Activated CD8-positive, alpha-beta memory T cell treated with anti-CD3 and anti-CD28 coated beads, Interleukin-2, amount 10 ng/mL, durations not matched to agents 7 days and 5 days (primary cell): ENCODE measurements at regions not wholly inside any gene's neighbourhood (a gene's known extent, or its start where the extent isn't known, plus 50 kb on each side); places are given as distances from the start of the nearest gene placed in this dataset.
A peak's percentile ranks its signal among the peaks of the same experiment; 100 is the strongest.
"Not testable (repeated sequence)": the region's sequence is repeated elsewhere in the genome, so short reads cannot be mapped to it uniquely, and the experiment has no call there.

Experiments used
- ATAC-seq: fragments of 150-1000 bp; cut with Tn5 transposase; one replicate; pipeline ENCODE4 v1.10.0; 2021; ENCODE audit warnings: moderate library complexity
- CTCF ChIA-PET: fragments of 350-600 bp; sonication (Branson Sonifier 250); formaldehyde crosslinking; loops from one replicate; lab custom pipeline; 2021; ENCODE audit warnings: antibody characterized with exemption; lab: Charles Lee
- DNase-seq: peaks from one replicate; pipeline ENCODE4 v3.0.0-alpha.2; 2020
- H3K27ac Mint-ChIP-seq: one replicate; pipeline ENCODE4 v1.8.0; 2021; ENCODE audit warnings: mild to moderate bottlenecking, mixed read lengths
- H3K27me3 Mint-ChIP-seq: one replicate; pipeline ENCODE4 v1.8.0; 2021; ENCODE audit warnings: mixed read lengths
- H3K36me3 Mint-ChIP-seq: one replicate; pipeline ENCODE4 v1.8.0; 2021; ENCODE audit warnings: mild to moderate bottlenecking, mixed read lengths
- H3K4me1 Mint-ChIP-seq: one replicate; pipeline ENCODE4 v1.8.0; 2021; ENCODE audit warnings: mixed read lengths
- H3K4me3 Mint-ChIP-seq: one replicate; pipeline ENCODE4 v1.8.0; 2021; ENCODE audit warnings: mild to moderate bottlenecking, moderate library complexity, mixed read lengths
- H3K9me3 Mint-ChIP-seq: one replicate; pipeline ENCODE4 v1.8.0; 2022; ENCODE audit warnings: low read depth, mixed read lengths

DNA sequence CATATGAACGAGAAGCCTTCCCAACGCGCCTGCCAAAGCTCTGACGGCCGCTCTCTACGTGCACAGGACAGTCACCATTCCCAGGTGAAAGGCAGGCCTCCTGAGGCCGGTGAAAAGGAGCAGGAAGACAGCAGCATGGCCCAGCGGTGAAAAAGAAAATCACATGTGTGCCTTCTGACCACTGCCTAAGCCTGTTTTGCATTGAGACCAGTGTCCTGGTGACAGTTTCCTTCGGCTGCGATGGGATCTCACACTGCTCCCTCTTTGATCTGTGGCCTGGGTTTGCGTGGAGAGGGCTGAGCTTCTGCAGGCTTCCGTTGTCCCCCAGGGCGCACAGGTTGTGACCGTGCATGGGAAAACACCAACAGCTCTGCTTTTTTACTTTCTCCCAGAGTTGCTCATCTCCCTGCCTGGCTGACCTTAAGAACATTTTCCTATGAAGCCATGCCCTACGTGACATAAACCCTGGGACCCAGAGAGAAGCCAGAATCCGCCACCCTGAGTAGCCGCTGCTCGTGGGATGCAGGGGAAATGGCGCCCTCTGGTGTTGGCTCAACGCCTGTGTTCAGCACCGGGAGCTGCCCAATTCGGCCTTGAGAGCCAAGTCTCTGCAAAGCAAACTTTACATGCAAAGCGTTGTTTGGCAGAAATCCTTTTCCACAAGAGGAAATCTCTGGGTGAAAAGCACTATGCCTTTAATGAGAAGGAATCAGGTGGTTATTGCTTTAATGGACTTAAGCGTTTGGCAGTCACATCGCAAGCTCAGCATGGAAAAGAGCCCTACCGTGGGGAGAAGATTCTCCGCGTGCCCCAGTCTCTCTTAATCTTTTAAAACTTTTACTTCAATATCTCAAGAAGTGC lies 112.2 kb upstream of the GPR12 start:
- peak; percentile 55 for ATAC-seq
- DNase-seq = peak; percentile 72
- Mint-ChIP-seq H3K4me1 (no peaks in the 10 kb centered on the region), H3K36me3 (no peaks in the 10 kb centered on the region), H3K27me3 (peaks cover 5% of the 10 kb centered on the region), H3K27ac (no peak overlapping the region), H3K9me3 (no peaks in the 10 kb centered on the region), H3K4me3 (no peak overlapping the region)
- CTCF ChIA-PET = interaction anchor here (0.6 to 3.7 kb wide), 24 partner anchors 9 to 688 kb away, joined by 3 to 45 read pairs (median 4); no protein-coding TSS in a partner anchor

DNA sequence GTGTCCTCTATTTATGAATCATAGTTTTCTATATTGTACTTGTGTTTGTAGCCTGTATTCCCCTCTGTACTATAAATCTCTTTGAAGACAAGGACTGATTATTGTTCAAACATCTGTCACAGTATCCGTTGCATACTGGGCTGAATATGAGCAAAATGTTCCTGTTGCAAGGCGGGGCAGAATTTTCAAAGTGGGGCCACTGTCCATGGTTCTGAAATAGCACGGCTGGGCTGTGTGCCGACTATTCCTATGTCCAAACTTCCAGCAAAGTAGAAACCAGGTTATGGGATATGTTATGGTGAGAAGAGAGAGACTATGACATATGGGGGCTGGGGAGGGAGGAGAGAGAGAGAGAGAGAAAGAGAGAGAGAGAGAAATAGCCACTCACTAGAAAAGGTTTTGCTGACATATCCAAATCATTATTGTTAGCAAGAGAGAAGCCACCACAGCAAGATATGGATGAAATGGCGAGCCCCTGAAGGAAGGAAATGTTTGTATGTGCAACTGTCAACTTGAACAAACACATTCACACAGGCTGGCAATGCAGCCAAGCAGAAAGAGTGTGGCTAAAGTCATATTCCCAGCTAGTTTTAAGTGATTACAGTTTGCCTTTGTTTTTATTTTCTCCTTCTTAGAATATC lies 107.0 kb upstream of the GPR12 start:
- CTCF ChIA-PET = no interaction called here
- Mint-ChIP-seq H3K36me3 (no peaks in the 10 kb centered on the region), H3K4me1 (no peaks in the 10 kb centered on the region), H3K27ac (no peak overlapping the region), H3K27me3 (no peaks in the 10 kb centered on the region), H3K4me3 (no peak overlapping the region), H3K9me3 (no peaks in the 10 kb centered on the region)
- no peak for ATAC-seq
- no peak for DNase-seq

DNA sequence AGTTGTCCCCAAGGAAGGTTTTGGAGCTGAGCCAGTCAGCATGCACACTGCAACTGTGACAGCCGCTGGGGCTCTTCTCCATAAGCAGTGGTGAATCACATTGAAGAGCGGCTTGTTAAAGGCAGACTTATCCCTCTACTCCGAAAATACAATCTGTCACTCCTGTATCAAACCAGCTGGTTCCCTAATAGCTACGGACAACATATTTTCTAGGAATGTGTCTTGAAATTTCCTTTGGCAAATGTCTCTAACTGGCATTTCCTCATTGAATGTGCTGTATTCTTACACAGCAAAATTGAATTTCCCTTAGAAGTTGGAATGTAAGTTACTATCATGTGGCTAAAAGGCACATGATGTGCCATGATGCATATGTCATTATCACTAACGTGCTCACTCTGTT lies 104.0 kb upstream of the GPR12 start:
- ATAC-seq = no peak
- Mint-ChIP-seq H3K4me3 (no peak overlapping the region), H3K27me3 (peaks cover 3% of the 10 kb centered on the region), H3K4me1 (no peaks in the 10 kb centered on the region), H3K36me3 (no peaks in the 10 kb centered on the region), H3K27ac (no peak overlapping the region), H3K9me3 (no peaks in the 10 kb centered on the region)
- CTCF ChIA-PET = interaction anchor here (2.3 to 2.4 kb wide), 2 partner anchors 8 to 11 kb away, joined by 6 to 7 read pairs; no protein-coding TSS in a partner anchor
- DNase-seq = no peak

DNA sequence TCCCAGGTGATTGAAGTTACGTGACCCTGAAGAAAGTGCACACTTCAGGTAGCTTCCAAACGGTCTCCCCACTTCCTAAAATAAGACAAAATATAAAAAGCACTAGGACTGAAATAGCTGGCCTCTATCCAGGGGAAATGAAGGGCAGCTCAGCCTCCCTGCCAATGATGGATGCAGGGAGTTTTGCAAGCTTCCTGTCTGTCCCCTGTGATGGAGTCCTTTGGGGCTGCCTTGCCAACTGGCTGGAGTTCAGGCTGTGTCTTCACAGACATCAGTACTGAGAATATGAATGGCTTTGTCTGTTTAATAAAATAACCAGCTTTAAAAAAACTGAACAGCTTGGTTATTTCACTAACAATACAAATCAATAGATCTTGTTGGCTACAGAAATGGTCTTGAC lies 101.4 kb upstream of the GPR12 start:
- DNase-seq (no peak), ATAC-seq (no peak)
- CTCF ChIA-PET = interaction anchor here (1.2 kb wide), 1 partner anchor 10 kb away, joined by 4 read pairs; no protein-coding TSS in a partner anchor
- H3K4me1 Mint-ChIP-seq = no peaks in the 10 kb centered on the region
- peaks cover 10% of the 10 kb centered on the region for H3K27me3 Mint-ChIP-seq
- H3K4me3 Mint-ChIP-seq = no peak overlapping the region
- no peaks in the 10 kb centered on the region for H3K9me3 Mint-ChIP-seq
- no peak overlapping the region for H3K27ac Mint-ChIP-seq
- no peaks in the 10 kb centered on the region for H3K36me3 Mint-ChIP-seq

DNA sequence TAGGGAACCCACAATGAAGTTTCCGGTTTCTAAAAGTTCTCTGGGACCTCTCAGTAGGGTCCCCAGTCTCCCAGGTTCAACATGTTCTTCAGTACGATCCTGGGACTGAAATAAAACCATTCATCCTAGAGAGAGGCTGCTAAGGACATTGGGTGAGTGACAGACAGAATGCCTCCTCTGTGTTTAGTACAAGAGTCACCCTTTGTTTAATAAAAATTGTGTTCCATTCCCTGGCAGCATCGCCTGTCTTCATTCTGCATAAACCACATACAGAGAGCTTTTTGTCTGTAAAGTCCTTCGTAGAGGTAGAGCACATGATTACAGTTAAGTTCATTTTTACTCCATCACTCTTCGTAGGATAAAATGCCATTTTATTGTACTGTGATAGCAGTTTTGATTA lies 95.3 kb upstream of the GPR12 start:
- ATAC-seq (no peak), DNase-seq (no peak)
- no peaks in the 10 kb centered on the region for H3K4me1 Mint-ChIP-seq
- H3K9me3 Mint-ChIP-seq = no peaks in the 10 kb centered on the region
- CTCF ChIA-PET = interaction anchor here (1.9 kb wide), 1 partner anchor 15 kb away, joined by 4 read pairs; no protein-coding TSS in a partner anchor
- H3K27me3 Mint-ChIP-seq = peaks cover 43% of the 10 kb centered on the region
- H3K4me3 Mint-ChIP-seq = no peak overlapping the region
- no peak overlapping the region for H3K27ac Mint-ChIP-seq
- no peaks in the 10 kb centered on the region for H3K36me3 Mint-ChIP-seq

DNA sequence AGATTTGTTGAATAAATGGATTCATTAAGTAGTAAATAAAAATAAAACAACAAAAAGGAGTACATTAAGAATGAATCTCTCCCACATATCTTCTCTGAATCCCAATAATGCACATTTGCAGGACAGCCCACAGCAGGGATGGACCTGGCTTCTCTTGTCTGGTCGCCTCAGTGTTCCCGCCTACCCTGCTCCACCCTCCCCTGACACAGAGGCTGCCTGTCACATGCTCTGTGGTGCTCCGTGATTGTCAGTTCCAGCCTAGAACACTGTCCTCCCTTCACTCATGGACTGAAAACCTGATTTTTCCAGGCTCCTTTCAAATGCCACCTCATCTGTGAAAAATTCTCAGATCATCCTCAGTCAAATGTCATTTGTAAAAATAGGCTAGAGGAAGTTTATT lies 94.5 kb upstream of the GPR12 start:
- ATAC-seq = no peak
- Mint-ChIP-seq H3K36me3 (no peaks in the 10 kb centered on the region), H3K4me1 (no peaks in the 10 kb centered on the region), H3K27ac (no peak overlapping the region), H3K9me3 (no peaks in the 10 kb centered on the region), H3K4me3 (no peak overlapping the region), H3K27me3 (peaks cover 49% of the 10 kb centered on the region)
- CTCF ChIA-PET = no interaction called here
- DNase-seq = no peak

DNA sequence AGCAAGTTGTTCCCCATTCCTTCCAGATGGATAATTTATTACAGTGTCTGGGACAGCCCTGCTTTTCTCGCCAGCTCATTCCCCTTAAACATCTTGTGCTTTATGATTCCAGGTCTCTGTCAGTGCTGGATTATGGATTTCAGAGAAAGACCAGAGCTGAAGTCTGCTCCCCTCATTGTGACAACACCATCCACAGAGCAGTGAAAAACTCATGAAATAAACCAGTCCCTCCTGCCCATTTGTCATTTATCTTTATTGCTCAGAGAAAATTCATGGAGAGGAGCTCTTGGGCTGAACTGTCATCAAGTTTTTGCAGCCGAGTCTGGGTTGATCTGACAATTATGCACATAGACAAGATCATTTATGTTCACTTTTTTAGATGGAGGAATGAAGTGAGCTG lies 92.7 kb upstream of the GPR12 start:
- CTCF ChIA-PET = no interaction called here
- no peak overlapping the region for H3K27ac Mint-ChIP-seq

DNA sequence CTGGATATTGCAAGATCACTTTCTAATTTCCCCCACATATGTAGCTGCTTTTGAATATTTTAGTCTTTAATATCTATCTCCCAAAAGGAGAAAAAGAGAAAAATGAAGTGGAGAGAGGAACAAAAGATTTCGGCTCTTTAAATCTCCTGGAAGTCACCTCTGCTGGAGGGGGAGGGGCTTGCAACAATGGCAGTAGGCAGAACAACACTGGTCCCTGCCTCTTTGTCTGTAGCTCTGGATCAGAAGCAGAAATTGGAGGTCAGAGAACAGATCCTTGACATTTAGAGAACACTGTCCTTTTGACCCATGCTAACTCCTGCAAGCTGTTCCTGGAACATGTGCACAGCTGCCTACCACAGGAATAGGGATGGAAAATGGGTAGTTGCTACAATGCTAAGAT lies 86.7 kb upstream of the GPR12 start:
- no peak overlapping the region for H3K4me3 Mint-ChIP-seq
- H3K27me3 Mint-ChIP-seq = peaks cover 28% of the 10 kb centered on the region
- H3K9me3 Mint-ChIP-seq = no peaks in the 10 kb centered on the region
- ATAC-seq (no peak), DNase-seq (no peak)
- H3K36me3 Mint-ChIP-seq = no peaks in the 10 kb centered on the region
- CTCF ChIA-PET = no interaction called here
- no peaks in the 10 kb centered on the region for H3K4me1 Mint-ChIP-seq
- no peak overlapping the region for H3K27ac Mint-ChIP-seq

More for the DNA sequence above, 92.7 kb upstream of the GPR12 start:
- no peaks in the 10 kb centered on the region for H3K4me1 Mint-ChIP-seq
- H3K36me3 Mint-ChIP-seq = no peaks in the 10 kb centered on the region
- no peak for ATAC-seq
- peaks cover 51% of the 10 kb centered on the region for H3K27me3 Mint-ChIP-seq
- H3K9me3 Mint-ChIP-seq = no peaks in the 10 kb centered on the region
- DNase-seq = no peak
- no peak overlapping the region for H3K4me3 Mint-ChIP-seq

DNA sequence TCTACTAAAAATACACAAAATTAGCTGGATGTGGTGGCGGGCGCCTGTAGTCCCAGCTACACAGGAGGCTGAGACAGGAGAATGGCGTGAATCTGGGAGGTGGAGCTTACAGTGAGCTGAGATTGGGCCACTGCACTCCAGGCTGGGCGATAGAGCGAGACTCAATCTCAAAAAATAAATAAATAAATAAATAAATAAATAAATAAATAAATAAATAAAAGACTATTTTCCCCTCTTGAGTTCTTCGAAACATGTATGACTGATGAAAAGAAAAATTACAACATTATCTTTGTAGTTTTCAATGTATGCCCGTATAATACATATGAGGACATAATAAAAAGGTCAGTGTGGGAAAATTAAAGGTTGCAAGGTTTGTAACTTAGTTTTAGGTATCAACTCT lies 84.5 kb upstream of the GPR12 start:
- ATAC-seq, H3K27ac Mint-ChIP-seq, H3K9me3 Mint-ChIP-seq, H3K4me1 Mint-ChIP-seq, H3K4me3 Mint-ChIP-seq, H3K36me3 Mint-ChIP-seq, DNase-seq: not testable (repeated sequence)
- H3K27me3 Mint-ChIP-seq = peaks cover 36% of the 10 kb centered on the region
- CTCF ChIA-PET = interaction anchor here (0.6 kb wide), 1 partner anchor 1119 kb away, joined by 3 read pairs; no protein-coding TSS in a partner anchor

DNA sequence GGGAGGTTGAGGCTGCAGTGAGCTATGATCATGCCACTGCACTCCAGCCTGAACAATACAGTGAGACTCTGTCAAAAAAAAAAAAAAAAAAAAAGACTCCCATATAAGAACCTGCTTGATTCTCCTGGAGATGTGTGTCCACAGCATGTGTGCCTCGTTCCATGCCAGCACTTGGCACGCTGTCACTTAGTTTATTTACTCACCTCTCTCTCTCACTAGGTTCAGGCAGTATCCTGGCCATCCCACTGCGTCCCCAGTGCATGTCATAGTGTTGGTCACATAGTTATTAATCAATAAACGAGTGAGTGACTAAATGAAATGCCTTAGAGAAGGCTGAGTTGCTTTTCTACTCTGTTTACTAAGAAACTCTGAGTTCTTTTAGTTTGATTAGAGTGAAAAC lies 79.1 kb upstream of the GPR12 start:
- Mint-ChIP-seq H3K4me3 (no peak overlapping the region), H3K27ac (no peak overlapping the region), H3K4me1 (no peaks in the 10 kb centered on the region), H3K36me3 (no peaks in the 10 kb centered on the region), H3K27me3 (peaks cover 37% of the 10 kb centered on the region), H3K9me3 (no peaks in the 10 kb centered on the region)
- CTCF ChIA-PET = no interaction called here
- no peak for ATAC-seq
- no peak for DNase-seq

DNA sequence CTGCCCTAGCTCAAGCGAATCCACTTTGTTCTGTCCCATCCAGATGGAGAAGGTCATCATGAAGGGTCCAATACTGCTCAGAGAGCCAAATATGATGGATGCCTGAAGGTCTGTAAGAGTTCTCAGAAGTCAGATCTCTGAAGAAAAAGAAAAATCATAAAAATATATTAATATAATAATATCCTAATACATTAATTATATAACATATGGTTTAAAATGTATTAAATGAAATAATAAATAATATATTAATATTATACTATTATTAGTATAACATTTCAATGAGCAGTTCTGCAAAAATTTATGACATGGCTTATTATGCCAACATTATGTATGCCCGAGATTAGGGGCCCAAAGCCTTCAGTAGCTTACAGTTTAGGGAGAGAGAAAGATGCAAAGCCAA lies 78.2 kb upstream of the GPR12 start:
- ATAC-seq (no peak), DNase-seq (no peak)
- no peak overlapping the region for H3K27ac Mint-ChIP-seq
- no peaks in the 10 kb centered on the region for H3K9me3 Mint-ChIP-seq
- H3K4me3 Mint-ChIP-seq = no peak overlapping the region
- CTCF ChIA-PET = no interaction called here
- H3K27me3 Mint-ChIP-seq = peaks cover 37% of the 10 kb centered on the region
- no peaks in the 10 kb centered on the region for H3K36me3 Mint-ChIP-seq
- H3K4me1 Mint-ChIP-seq = no peaks in the 10 kb centered on the region

DNA sequence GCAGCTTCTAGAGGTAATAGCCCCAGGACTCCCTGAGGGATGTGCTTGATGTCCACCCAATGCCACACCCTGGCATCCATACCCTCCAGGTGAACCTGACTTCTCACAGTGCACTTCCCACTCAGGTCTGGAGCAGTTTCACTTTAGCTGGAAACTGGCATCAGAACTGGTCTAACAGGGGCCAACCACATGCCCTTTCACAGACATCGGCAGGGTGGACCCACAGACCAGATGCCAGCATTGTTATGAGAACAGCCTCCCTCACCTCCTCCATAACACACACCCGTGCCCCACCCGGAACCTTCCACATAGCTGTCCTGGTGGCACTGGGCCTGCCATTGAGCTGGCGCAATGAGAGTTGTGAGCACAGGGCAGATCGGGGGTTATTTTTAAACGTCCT lies 77.4 kb upstream of the GPR12 start:
- Mint-ChIP-seq H3K4me3 (no peak overlapping the region), H3K27me3 (peaks cover 36% of the 10 kb centered on the region), H3K4me1 (no peaks in the 10 kb centered on the region), H3K36me3 (no peaks in the 10 kb centered on the region), H3K27ac (no peak overlapping the region), H3K9me3 (no peaks in the 10 kb centered on the region)
- DNase-seq (no peak), ATAC-seq (no peak)
- CTCF ChIA-PET = no interaction called here

DNA sequence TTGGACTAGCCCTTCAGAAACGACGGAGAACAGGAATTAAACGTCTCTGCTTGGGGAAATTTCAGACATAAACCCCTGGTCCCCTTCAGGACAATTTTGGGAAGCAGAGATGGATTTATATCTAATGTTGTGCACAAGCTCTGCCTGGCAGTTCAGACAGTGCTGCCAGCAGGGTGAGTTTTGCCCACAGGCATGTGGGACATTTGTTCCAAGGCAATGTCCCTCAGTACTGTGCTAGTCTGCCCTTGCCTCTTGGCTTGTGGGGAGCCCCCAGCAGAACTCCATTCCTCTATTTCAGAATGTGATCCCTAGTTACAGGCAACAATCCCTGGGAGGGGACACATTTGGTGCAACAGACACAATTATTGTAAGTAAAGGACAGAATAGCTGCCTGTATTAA lies 76.5 kb upstream of the GPR12 start:
- H3K27me3 Mint-ChIP-seq = peaks cover 36% of the 10 kb centered on the region
- ATAC-seq = no peak
- DNase-seq = no peak
- no peak overlapping the region for H3K27ac Mint-ChIP-seq
- no peaks in the 10 kb centered on the region for H3K36me3 Mint-ChIP-seq
- H3K4me1 Mint-ChIP-seq = no peaks in the 10 kb centered on the region
- H3K9me3 Mint-ChIP-seq = no peaks in the 10 kb centered on the region
- CTCF ChIA-PET = no interaction called here
- no peak overlapping the region for H3K4me3 Mint-ChIP-seq

DNA sequence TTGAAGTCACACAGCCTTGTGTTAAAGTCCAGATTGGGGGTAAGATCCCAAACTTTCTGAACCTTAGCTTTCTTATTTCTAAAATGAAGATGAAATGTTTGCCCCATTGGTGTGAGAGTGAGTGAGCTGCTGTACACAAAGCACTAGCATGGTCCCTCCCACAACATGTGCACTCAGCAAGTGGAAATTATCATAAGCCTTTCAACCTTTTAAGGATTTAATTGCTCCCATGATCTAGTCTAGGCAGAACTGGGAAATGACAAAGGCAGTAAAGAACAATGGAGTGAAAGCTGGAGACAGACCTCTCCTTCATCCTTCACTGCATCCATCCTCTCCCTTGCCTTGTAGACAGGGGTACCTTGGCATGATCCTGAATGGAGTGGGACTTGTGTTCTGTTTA lies 76.0 kb upstream of the GPR12 start:
- CTCF ChIA-PET = no interaction called here
- no peak for DNase-seq
- H3K4me1 Mint-ChIP-seq = no peaks in the 10 kb centered on the region
- H3K27ac Mint-ChIP-seq = no peak overlapping the region
- peaks cover 31% of the 10 kb centered on the region for H3K27me3 Mint-ChIP-seq
- no peak overlapping the region for H3K4me3 Mint-ChIP-seq
- no peaks in the 10 kb centered on the region for H3K36me3 Mint-ChIP-seq
- H3K9me3 Mint-ChIP-seq = no peaks in the 10 kb centered on the region
- ATAC-seq = no peak
